ENCODE measurements at regions not wholly inside any gene's neighbourhood (a gene's known extent, or its start where the extent isn't known, plus 50 kb on each side); places are given as distances from the start of the nearest gene placed in this dataset.

DNA sequence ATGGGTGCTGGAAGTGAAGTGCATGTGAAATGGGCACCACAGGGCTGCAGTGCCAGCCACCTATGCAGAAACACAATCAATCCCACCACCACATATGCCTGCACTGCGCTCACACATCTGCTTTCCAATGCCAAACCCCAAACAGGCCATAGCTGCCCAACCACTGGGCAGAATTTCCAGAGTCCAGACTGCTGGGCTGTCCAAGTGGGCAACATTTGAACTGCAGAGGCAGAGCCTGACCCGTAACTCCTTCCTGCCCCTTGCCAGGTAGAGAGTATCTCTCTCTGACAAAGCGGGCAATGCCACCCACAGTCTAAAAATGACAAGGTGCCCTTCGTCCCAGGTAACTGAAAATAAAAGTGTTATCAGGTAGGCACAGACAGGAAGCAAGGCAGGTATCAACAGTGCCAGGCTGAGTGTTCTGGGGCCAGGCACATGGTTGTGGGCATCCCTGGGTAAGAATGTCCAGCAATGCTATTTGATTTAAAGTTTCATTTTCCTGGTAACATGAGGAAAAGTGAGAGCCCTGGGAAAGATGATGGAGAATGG lies 79.5 kb downstream of the FOXA2 start:
- Histone ChIP-seq H3K36me3 (no peaks in the 10 kb centered on the region), H3K9me3 (no peaks in the 10 kb centered on the region), H3K27me3 (no peaks in the 10 kb centered on the region), H3K4me3 (no peak overlapping the region), H3K27ac (no peak overlapping the region), H3K4me1 (no peaks in the 10 kb centered on the region)
- intact Hi-C loops (cut with DNase I; ENCODE audit: low total_unique reads) = no loop called here
- no peak for DNase-seq
- TF ChIP-seq POLR2A (IDR thresholded peaks at IDR 0.05) = no peak
- TF ChIP-seq, protein P1, sequence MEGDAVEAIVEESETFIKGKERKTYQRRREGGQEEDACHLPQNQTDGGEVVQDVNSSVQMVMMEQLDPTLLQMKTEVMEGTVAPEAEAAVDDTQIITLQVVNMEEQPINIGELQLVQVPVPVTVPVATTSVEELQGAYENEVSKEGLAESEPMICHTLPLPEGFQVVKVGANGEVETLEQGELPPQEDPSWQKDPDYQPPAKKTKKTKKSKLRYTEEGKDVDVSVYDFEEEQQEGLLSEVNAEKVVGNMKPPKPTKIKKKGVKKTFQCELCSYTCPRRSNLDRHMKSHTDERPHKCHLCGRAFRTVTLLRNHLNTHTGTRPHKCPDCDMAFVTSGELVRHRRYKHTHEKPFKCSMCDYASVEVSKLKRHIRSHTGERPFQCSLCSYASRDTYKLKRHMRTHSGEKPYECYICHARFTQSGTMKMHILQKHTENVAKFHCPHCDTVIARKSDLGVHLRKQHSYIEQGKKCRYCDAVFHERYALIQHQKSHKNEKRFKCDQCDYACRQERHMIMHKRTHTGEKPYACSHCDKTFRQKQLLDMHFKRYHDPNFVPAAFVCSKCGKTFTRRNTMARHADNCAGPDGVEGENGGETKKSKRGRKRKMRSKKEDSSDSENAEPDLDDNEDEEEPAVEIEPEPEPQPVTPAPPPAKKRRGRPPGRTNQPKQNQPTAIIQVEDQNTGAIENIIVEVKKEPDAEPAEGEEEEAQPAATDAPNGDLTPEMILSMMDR (IDR thresholded peaks at IDR 0.05) = no peak

DNA sequence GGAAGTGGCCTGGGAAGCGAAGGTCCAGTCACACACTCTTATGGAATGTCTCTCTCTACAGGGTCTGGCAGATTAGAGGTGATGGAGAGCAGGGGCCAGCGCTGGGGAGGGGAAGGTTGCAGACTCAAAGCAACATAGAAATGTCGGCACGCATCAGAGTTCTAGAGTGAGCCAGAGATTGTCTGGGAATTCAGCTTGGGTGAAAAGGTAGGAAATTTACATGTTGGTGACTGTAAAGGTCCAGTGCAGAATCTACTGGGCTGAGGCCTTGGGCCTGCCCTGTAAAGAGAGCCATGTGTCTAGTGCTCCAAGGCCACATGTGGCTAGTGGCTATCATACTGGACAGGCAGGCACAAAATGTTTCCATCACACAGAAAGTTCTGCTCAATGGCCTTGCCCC lies 80.8 kb downstream of the FOXA2 start:
- Histone ChIP-seq H3K9me3 (no peaks in the 10 kb centered on the region), H3K4me1 (no peaks in the 10 kb centered on the region), H3K36me3 (no peaks in the 10 kb centered on the region), H3K27ac (no peak overlapping the region), H3K4me3 (no peak overlapping the region), H3K27me3 (no peaks in the 10 kb centered on the region)
- no peak for DNase-seq
- TF ChIP-seq, protein P1 (IDR thresholded peaks at IDR 0.05) = no peak
- no peak for TF ChIP-seq POLR2A (IDR thresholded peaks at IDR 0.05)
- intact Hi-C loops (cut with DNase I; ENCODE audit: low total_unique reads) = no loop called here

DNA sequence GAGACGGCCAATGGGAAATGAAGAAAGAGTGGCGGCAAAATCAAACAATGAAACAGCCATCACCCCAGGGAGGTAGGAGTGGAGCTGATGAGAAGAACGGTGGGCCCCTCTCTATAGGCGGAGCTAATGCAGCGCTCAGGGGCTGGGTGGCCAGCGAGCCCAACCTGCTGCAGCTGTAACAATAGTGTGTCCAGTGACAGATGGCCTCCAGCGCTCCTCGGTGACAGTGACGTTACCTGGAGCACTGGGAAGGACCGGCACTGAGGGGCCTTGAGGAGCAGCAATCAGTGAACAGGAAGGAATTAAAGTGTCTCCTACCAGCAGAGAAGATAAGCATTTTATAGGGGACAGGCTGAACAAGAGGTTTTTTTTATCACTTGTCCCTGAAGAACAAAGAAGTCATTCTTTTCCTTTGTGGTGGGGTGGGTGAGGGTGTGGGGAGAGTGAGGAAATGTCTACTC lies 81.6 kb downstream of the FOXA2 start:
- intact Hi-C loops (cut with DNase I; ENCODE audit: low total_unique reads) = no loop called here
- H3K4me3 ChIP-seq = no peak overlapping the region
- DNase-seq = no peak
- TF ChIP-seq, protein P1 (IDR thresholded peaks at IDR 0.05) = no peak
- no peak for TF ChIP-seq POLR2A (IDR thresholded peaks at IDR 0.05)
- no peaks in the 10 kb centered on the region for H3K27me3 ChIP-seq
- H3K4me1 ChIP-seq = no peaks in the 10 kb centered on the region
- H3K36me3 ChIP-seq = no peaks in the 10 kb centered on the region
- no peaks in the 10 kb centered on the region for H3K9me3 ChIP-seq
- H3K27ac ChIP-seq = no peak overlapping the region

DNA sequence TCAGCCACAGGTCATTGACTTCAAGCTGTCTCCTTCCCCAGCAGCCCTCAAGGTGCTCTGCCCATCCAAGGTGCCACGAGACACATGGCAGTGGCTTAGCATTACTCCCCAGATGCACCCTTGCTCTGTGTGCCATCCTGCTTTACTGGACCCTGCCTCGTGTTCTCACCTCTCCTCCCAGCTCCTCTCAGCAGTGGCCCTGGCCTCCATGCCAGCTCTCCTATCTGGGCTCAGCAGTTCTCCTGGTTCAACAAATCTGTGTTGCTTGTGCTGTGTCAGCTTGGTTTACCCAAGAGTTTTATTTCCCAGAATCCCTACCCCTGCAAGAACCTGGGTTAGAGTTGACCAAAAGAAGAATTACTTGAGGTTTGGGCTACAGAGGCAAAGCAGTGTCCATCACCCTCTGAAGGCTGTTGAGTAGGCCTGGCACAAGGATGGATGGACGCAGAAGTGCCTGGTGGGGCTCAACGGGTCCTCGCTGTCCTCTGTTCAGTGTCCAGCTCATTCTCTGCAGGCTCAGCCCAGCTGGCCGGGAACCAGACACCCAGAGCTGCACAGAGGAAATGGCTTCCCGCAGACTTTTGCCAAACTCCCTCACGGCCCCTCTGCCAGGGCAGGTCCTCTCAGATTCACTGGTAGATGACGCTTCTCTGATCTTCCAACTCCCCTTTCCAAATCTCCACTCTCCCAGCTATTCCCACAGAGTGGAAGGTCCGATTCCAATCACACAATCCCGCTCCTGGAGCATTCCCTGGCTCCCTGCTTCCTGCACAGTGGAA lies 82.6 kb downstream of the FOXA2 start:
- H3K9me3 ChIP-seq = no peaks in the 10 kb centered on the region
- DNase-seq = no peak
- no peak overlapping the region for H3K4me3 ChIP-seq
- no peaks in the 10 kb centered on the region for H3K4me1 ChIP-seq
- intact Hi-C loops (cut with DNase I; ENCODE audit: low total_unique reads) = no loop called here
- H3K27me3 ChIP-seq = no peaks in the 10 kb centered on the region
- no peaks in the 10 kb centered on the region for H3K36me3 ChIP-seq
- no peak for TF ChIP-seq POLR2A (IDR thresholded peaks at IDR 0.05)
- TF ChIP-seq, protein P1 (IDR thresholded peaks at IDR 0.05) = no peak
- H3K27ac ChIP-seq = no peak overlapping the region

DNA sequence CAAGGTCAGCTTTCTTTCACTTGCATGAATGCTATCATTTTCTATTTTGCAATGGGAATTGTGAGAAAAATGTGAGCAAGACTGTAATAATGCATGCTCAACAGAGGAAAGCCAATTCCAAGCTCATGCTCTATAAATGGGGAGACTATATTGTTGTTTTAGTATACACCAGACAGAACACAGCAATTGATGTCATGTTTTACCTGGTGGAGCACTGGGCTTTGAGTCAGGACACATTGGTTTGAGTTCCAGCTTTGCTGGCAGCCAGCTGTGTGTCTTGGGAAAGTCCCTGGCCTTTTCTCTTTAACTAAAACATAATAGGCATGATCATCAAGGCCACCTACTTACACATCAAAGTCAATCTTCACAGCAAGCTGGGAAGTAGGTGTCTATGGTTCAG lies 83.3 kb downstream of the FOXA2 start:
- DNase-seq = no peak
- Histone ChIP-seq H3K36me3 (no peaks in the 10 kb centered on the region), H3K9me3 (no peaks in the 10 kb centered on the region), H3K27me3 (no peaks in the 10 kb centered on the region), H3K4me3 (no peak overlapping the region), H3K4me1 (no peaks in the 10 kb centered on the region), H3K27ac (no peak overlapping the region)
- TF ChIP-seq, protein P1 (IDR thresholded peaks at IDR 0.05) = no peak
- no peak for TF ChIP-seq POLR2A (IDR thresholded peaks at IDR 0.05)
- intact Hi-C loops (cut with DNase I; ENCODE audit: low total_unique reads) = no loop called here
